Ishikawa (cell line): ENCODE measurements at regions not wholly inside any gene's neighbourhood (a gene's known extent, or its start where the extent isn't known, plus 50 kb on each side); places are given as distances from the start of the nearest gene placed in this dataset.

Source experiments
- CEBPB ChIP-seq: IDR thresholded peaks from 2 replicates; pipeline ENCODE4 v1.6.1; 2012
- CREB1 ChIP-seq: IDR thresholded peaks from 2 replicates; pipeline ENCODE4 v1.6.1; 2012; ENCODE audit warnings: low read depth
- EGR1 ChIP-seq: IDR thresholded peaks from 2 replicates; pipeline ENCODE4 v1.6.1; 2012
- EP300 ChIP-seq: IDR thresholded peaks from 2 replicates; pipeline ENCODE4 v1.6.1; 2012; ENCODE audit warnings: borderline replicate concordance
- FOXM1 ChIP-seq: IDR thresholded peaks from 2 replicates; pipeline ENCODE4 v1.6.1; 2012; ENCODE audit warnings: low read depth, borderline replicate concordance
- NFIC ChIP-seq: IDR thresholded peaks from 2 replicates; pipeline ENCODE4 v1.6.1; 2012
- RAD21 ChIP-seq: IDR thresholded peaks from 2 replicates; pipeline ENCODE4 v1.6.1; 2012; ENCODE audit warnings: low read depth
- TAF1 ChIP-seq: IDR thresholded peaks from 2 replicates; pipeline ENCODE4 v1.6.1; 2012; ENCODE audit warnings: low read depth, mild to moderate bottlenecking
- TCF12 ChIP-seq: IDR thresholded peaks from 2 replicates; pipeline ENCODE4 v1.6.1; 2012; ENCODE audit warnings: low read depth
- TEAD4 ChIP-seq: IDR thresholded peaks from 2 replicates; pipeline ENCODE4 v1.6.1; 2012
- YY1 ChIP-seq: IDR thresholded peaks from 2 replicates; pipeline ENCODE4 v1.6.1; 2012; ENCODE audit warnings: low read depth
- ZBTB7A ChIP-seq: IDR thresholded peaks from 2 replicates; pipeline ENCODE4 v1.6.1; 2012; ENCODE audit warnings: low read depth
- TF ChIP-seq, protein P1 (sequence below): IDR thresholded peaks from 2 replicates; pipeline ENCODE4 v1.6.1; 2012
- TF ChIP-seq, protein P2 (sequence below): IDR thresholded peaks from 2 replicates; pipeline ENCODE4 v1.6.1; 2012; ENCODE audit warnings: low read depth, mild to moderate bottlenecking
- TF ChIP-seq, protein P3 (sequence below): IDR thresholded peaks from 2 replicates; pipeline ENCODE4 v1.6.1; 2012

DNA sequence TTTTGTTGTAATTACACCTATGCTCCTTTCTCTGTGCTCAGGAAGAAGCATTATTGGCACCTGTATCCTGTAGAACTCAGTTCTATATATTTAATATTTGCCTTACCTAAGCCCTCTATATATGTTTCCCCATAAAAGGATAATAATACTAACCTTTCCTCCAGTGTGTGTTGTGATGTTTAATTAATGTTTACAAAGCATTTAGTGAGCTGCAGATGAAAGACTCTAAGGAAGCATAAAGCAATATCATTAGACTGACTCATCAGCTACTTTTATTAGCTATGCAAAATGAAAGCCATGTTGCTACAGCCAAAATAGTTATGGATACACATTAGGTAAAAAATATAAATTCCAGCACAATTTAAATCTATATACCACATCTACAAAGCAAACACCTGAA is 93.6 kb upstream of the PTPN13 start:
- TF ChIP-seq ZBTB7A (no peak), YY1 (no peak), EP300 (no peak), NFIC (no peak), CREB1 (no peak), FOXM1 (no peak), TAF1 (no peak), CEBPB (no peak), TCF12 (no peak), TEAD4 (no peak), EGR1 (no peak), RAD21 (no peak)
- TF ChIP-seq, protein P1, sequence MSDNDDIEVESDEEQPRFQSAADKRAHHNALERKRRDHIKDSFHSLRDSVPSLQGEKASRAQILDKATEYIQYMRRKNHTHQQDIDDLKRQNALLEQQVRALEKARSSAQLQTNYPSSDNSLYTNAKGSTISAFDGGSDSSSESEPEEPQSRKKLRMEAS = no peak
- TF ChIP-seq, protein P2, sequence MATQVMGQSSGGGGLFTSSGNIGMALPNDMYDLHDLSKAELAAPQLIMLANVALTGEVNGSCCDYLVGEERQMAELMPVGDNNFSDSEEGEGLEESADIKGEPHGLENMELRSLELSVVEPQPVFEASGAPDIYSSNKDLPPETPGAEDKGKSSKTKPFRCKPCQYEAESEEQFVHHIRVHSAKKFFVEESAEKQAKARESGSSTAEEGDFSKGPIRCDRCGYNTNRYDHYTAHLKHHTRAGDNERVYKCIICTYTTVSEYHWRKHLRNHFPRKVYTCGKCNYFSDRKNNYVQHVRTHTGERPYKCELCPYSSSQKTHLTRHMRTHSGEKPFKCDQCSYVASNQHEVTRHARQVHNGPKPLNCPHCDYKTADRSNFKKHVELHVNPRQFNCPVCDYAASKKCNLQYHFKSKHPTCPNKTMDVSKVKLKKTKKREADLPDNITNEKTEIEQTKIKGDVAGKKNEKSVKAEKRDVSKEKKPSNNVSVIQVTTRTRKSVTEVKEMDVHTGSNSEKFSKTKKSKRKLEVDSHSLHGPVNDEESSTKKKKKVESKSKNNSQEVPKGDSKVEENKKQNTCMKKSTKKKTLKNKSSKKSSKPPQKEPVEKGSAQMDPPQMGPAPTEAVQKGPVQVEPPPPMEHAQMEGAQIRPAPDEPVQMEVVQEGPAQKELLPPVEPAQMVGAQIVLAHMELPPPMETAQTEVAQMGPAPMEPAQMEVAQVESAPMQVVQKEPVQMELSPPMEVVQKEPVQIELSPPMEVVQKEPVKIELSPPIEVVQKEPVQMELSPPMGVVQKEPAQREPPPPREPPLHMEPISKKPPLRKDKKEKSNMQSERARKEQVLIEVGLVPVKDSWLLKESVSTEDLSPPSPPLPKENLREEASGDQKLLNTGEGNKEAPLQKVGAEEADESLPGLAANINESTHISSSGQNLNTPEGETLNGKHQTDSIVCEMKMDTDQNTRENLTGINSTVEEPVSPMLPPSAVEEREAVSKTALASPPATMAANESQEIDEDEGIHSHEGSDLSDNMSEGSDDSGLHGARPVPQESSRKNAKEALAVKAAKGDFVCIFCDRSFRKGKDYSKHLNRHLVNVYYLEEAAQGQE = no peak
- TF ChIP-seq, protein P3, sequence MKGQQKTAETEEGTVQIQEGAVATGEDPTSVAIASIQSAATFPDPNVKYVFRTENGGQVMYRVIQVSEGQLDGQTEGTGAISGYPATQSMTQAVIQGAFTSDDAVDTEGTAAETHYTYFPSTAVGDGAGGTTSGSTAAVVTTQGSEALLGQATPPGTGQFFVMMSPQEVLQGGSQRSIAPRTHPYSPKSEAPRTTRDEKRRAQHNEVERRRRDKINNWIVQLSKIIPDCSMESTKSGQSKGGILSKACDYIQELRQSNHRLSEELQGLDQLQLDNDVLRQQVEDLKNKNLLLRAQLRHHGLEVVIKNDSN = no peak

DNA sequence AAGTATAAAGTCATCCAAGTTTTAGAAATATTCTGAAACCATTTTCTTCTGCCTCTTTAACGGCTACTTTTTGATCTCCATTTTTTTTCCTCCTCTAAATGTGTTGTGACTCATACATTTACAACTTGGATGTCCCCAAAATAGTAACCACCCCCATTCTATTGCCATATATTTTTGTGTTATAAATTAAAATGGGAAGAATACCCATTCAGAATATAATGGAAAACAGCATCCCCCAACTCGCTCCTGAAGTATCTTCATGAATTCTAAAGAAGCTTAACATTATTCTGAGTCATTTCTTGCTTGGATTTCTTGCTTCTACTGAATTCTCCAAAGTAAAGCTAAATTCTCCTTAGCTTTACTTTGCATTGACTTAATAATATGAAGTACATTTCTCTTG is 92.0 kb upstream of the PTPN13 start:
- TF ChIP-seq, protein P3 = no peak
- TF ChIP-seq EP300 (no peak), YY1 (no peak), CREB1 (no peak), RAD21 (no peak), FOXM1 (no peak), TEAD4 (no peak), EGR1 (no peak), TAF1 (no peak), TCF12 (no peak), NFIC (no peak), ZBTB7A (no peak), CEBPB (no peak)
- TF ChIP-seq, protein P2 = no peak
- TF ChIP-seq, protein P1 = no peak

DNA sequence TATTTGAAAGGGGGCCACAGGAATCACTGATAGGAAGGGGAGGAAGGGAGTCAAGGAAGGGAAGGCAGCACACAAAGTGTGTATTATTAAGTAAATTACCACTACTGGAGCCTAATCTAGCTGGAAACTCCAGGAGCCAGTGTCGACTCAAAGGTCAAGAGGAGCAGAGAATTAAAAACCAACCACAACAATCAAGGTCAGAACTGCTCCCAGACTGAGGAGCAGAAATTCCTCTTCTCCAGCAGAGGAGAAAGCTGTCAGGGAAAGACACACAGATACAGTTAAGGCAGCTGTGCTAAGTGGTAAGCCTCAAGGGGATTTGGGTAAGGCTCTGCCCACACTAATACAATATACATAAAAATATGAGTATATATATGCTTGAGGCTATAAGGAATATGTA is 87.5 kb upstream of the PTPN13 start:
- no peak for TF ChIP-seq FOXM1
- TF ChIP-seq, protein P2 = no peak
- no peak for TF ChIP-seq YY1
- TF ChIP-seq, protein P1 = no peak
- no peak for TF ChIP-seq RAD21
- no peak for TF ChIP-seq TEAD4
- TF ChIP-seq EP300 = no peak
- TF ChIP-seq, protein P3 = no peak
- no peak for TF ChIP-seq NFIC
- no peak for TF ChIP-seq TAF1
- no peak for TF ChIP-seq CEBPB
- TF ChIP-seq EGR1 = no peak
- no peak for TF ChIP-seq CREB1
- TF ChIP-seq ZBTB7A = no peak

DNA sequence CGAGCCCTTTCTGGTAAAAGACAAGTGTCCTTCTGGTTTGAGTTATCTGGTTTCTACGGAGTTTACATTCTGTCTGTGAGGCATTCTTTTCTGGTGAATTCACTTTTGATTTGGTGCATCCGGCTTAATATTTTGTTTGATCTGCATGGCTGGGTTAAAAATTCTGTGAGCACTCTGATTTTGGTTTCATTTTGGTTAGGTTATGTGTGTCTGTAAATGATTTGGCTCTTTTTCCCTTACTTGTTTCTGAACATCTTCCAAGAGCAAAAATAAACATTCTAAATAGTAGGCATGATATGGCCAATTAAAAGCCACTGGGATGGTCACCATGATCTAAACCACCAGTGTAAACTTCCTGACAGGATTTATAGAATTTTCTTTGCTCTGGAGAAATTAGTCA is 85.7 kb upstream of the PTPN13 start:
- no peak for TF ChIP-seq TEAD4
- no peak for TF ChIP-seq FOXM1
- TF ChIP-seq TCF12 = no peak
- TF ChIP-seq, protein P3 = no peak
- no peak for TF ChIP-seq NFIC
- TF ChIP-seq EP300 = no peak
- TF ChIP-seq RAD21 = no peak
- no peak for TF ChIP-seq CEBPB
